Nephron progenitor cell (in vitro differentiated cells): ENCODE measurements at regions not wholly inside any gene's neighbourhood (a gene's known extent, or its start where the extent isn't known, plus 50 kb on each side); places are given as distances from the start of the nearest gene placed in this dataset.
"Not testable (repeated sequence)": the region's sequence is repeated elsewhere in the genome, so short reads cannot be mapped to it uniquely, and the experiment has no call there.

Experiments
- DNase-seq: peaks from one replicate; pipeline ENCODE4 v3.0.0; 2021
- H3K27ac Mint-ChIP-seq: 2 replicates; pipeline ENCODE4 v1.8.0; 2021; ENCODE audit warnings: mild to moderate bottlenecking, moderate library complexity, mixed read lengths
- H3K27me3 Mint-ChIP-seq: 2 replicates; pipeline ENCODE4 v1.8.0; 2021; ENCODE audit warnings: mild to moderate bottlenecking, low read depth, mixed read lengths; ENCODE audit not compliant: poor library complexity
- H3K36me3 Mint-ChIP-seq: 2 replicates; pipeline ENCODE4 v1.8.0; 2021; ENCODE audit warnings: low read depth, mixed read lengths
- H3K4me1 Mint-ChIP-seq: 2 replicates; pipeline ENCODE4 v1.8.0; 2021; ENCODE audit warnings: mixed read lengths
- H3K4me3 Mint-ChIP-seq: 2 replicates; pipeline ENCODE4 v1.8.0; 2021; ENCODE audit warnings: mild to moderate bottlenecking, moderate library complexity, mixed read lengths
- H3K9me3 Mint-ChIP-seq: 2 replicates; pipeline ENCODE4 v1.8.0; 2021; ENCODE audit warnings: mild to moderate bottlenecking, moderate library complexity, mixed read lengths
- TF ChIP-seq, protein P1 (sequence below): fragments of 200-600 bp; sonication (generic); IDR thresholded peaks from 2 replicates; pipeline ENCODE4 v1.5.0; 2021; ENCODE audit warnings: antibody characterized with exemption

DNA sequence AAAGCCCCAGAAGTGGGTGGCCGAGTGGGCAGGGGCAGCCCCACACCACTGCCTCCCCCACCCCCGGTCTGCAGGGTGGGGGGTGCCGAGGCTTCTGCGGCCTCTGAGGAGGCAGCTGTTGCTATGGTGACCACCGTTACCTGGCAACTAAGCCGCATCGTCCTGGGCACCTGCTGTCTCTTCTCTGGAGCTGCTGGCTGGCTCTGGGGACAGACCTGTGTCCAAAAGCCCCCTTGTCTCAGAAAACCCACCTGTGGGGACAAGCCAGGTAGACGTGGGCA is 79.9 kb upstream of the PRR5 start:
- no peak overlapping the region for H3K4me3 Mint-ChIP-seq
- H3K4me1 Mint-ChIP-seq, result peaks cover 34% of the 10 kb centered on the region
- DNase-seq, result no peak
- H3K9me3 Mint-ChIP-seq, result no peaks in the 10 kb centered on the region
- H3K36me3 Mint-ChIP-seq, result no peaks in the 10 kb centered on the region
- H3K27ac Mint-ChIP-seq, result no peak overlapping the region
- peaks cover 28% of the 10 kb centered on the region for H3K27me3 Mint-ChIP-seq
- TF ChIP-seq, protein P1, sequence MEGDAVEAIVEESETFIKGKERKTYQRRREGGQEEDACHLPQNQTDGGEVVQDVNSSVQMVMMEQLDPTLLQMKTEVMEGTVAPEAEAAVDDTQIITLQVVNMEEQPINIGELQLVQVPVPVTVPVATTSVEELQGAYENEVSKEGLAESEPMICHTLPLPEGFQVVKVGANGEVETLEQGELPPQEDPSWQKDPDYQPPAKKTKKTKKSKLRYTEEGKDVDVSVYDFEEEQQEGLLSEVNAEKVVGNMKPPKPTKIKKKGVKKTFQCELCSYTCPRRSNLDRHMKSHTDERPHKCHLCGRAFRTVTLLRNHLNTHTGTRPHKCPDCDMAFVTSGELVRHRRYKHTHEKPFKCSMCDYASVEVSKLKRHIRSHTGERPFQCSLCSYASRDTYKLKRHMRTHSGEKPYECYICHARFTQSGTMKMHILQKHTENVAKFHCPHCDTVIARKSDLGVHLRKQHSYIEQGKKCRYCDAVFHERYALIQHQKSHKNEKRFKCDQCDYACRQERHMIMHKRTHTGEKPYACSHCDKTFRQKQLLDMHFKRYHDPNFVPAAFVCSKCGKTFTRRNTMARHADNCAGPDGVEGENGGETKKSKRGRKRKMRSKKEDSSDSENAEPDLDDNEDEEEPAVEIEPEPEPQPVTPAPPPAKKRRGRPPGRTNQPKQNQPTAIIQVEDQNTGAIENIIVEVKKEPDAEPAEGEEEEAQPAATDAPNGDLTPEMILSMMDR, result no peak

DNA sequence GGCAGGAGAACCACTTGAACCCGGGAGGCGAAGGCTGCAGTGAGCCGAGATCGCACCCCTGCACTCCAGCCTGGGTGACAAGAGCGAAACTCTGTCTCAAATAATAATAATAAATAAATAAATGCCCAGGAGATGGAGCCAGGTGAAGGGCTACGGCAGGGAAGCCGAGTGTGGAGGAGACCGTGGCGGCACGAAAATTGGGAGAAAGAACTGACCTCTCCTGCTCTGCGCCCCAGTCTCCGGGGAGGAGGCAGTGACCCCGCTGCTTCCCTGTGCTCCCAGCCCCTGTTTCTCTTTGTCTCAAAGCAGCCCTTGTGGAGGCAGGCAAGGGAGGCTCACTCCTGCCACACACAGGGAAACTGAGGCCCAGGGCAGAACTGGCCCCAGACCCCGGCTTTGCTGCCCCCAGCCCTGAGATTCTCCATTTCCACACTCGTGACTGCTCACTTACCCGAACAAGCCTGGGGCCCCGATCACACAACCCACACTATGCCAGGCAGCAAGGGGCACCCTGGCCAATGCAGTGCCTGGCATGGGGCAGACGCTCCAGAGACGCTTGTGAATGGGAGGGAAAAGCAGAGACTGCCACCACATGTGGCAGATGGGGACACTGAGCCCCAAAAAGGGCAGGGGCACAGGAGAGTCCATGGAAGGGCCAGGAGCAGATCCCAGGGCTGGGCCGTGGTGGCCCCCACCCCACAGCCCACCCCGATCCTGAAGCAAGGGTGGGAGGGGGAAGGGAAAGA is 80.4 kb upstream of the PRR5 start:
- TF ChIP-seq, protein P1, result no peak
- DNase-seq, result no peak
- H3K4me3 Mint-ChIP-seq, result no peak overlapping the region

DNA sequence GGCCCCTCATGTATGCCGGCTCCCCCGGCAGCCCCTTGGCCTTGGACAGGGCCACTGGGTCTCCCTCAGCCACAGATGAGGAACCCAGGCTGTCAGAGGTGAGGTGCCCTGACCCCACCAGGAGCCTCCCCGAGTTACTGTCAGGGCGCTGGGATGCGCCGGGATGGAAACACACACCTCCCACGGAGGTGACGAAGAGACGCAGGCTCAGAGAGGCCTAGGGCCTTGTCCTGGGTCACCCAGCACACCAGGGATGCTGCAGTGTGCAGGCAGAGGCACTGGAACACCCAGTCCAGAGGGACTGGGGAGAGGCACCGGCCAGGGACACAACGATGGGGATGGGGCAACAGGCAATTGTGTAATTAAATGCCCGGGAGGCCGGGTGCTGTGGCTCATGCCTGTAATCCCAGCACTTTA is 81.2 kb upstream of the PRR5 start:
- Mint-ChIP-seq H3K4me1 (peaks cover 33% of the 10 kb centered on the region), H3K4me3 (no peak overlapping the region)

More for the DNA sequence above, 80.4 kb upstream of the PRR5 start:
- Mint-ChIP-seq H3K27ac (no peak overlapping the region), H3K27me3 (peaks cover 25% of the 10 kb centered on the region), H3K36me3 (no peaks in the 10 kb centered on the region), H3K9me3 (no peaks in the 10 kb centered on the region), H3K4me1 (peaks cover 34% of the 10 kb centered on the region)

DNA sequence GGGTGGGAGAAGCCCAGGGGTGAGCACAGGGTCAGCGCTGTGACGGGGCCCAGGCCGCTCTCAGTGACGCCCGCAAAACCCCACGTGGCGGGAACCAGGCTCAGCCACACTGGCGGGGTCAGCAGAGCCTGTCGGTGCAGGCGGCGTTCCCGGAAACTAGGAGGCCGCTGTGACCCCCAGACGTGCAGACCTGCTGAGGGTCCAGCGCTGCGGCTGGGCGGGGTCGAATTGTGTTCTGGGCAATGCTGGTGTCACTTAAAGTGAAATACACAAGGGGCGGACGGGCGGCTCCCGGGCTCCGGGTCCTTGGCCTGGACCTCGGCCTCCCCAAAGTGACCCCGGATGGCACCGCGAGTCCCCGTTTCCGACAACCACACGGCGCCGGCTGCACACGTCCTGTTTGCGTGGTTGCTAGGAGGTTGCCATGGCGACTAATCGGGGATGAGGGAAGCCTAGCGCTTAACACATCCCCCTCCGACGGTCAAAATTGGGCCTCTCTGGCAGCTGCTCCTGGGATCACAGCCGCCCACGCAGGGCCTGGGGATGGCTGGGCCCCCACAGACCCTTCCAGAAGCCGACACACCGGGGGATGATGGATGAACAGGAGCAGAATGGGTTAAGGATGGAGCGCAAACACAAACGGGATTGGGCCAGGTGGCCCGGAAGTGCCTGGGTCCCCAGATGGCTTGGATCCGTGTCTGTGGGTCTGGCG is 81.7 kb upstream of the PRR5 start:
- H3K4me3 Mint-ChIP-seq, result no peak overlapping the region
- H3K27ac Mint-ChIP-seq, result peak overlapping the region; percentile 83
- TF ChIP-seq, protein P1, result no peak
- no peaks in the 10 kb centered on the region for H3K36me3 Mint-ChIP-seq
- DNase-seq, result peak; percentile 80
- H3K27me3 Mint-ChIP-seq, result peaks cover 20% of the 10 kb centered on the region
- peaks cover 35% of the 10 kb centered on the region for H3K4me1 Mint-ChIP-seq
- peaks cover 3% of the 10 kb centered on the region for H3K9me3 Mint-ChIP-seq

More for the DNA sequence above, 81.2 kb upstream of the PRR5 start:
- no peak overlapping the region for H3K27ac Mint-ChIP-seq
- TF ChIP-seq, protein P1, result no peak
- no peaks in the 10 kb centered on the region for H3K36me3 Mint-ChIP-seq
- no peaks in the 10 kb centered on the region for H3K9me3 Mint-ChIP-seq
- H3K27me3 Mint-ChIP-seq, result peaks cover 20% of the 10 kb centered on the region
- no peak for DNase-seq

DNA sequence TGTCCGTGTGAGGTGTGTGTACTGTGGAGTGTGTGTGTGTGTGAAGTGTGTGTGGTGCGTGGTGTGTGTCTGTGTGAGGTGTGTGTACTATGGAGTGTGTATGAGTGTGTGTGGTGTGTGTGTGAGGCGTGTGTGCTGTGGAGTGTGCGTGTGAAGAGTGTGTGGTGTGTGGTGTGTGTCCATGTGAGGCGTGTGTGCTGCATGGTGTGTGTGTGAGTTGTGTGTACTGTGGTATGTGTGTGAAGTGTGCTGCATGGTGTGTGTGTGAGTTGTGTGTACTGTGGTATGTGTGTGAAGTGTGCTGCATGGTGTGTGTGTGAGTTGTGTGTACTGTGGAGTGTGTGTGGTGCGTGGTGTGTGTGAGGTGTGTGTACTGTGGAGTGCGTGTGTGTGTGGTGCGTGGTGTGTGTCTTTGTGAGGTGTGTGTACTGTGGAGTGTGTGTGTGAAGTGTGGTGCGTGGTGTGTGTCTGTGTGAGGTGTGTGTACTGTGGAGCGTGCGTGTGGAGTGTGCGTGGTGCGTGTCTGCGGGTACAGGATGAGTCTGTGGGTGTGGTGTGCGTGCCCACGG is 82.4 kb upstream of the PRR5 start:
- H3K9me3 Mint-ChIP-seq, H3K36me3 Mint-ChIP-seq, H3K4me3 Mint-ChIP-seq, H3K27ac Mint-ChIP-seq, DNase-seq: not testable (repeated sequence)
- H3K27me3 Mint-ChIP-seq, result peaks cover 20% of the 10 kb centered on the region
- peaks cover 36% of the 10 kb centered on the region for H3K4me1 Mint-ChIP-seq

DNA sequence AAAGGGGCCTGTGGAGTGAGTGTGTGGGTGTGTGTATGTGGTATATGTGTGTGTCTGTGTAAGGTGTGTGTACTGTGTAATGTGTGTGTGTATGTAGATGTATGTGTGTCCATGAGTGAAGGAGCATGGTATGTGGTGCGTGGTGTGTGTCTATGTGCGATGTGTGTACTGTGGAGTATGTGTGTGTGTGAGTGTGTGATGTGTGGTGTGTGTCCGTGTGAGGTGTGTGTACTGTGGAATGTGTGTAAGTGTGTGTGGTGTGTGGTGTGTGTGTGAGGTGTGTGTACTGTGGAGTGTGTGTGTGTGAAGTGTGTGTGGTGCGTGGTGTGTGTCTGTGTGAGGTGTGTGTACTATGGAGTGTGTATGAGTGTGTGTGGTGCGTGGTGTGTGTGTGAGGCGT is 83.1 kb upstream of the PRR5 start:
- not testable (repeated sequence) for H3K27ac Mint-ChIP-seq, DNase-seq, H3K4me3 Mint-ChIP-seq, H3K36me3 Mint-ChIP-seq
- Mint-ChIP-seq H3K4me1 (peaks cover 29% of the 10 kb centered on the region), H3K9me3 (peaks cover 16% of the 10 kb centered on the region), H3K27me3 (peaks cover 20% of the 10 kb centered on the region)
